ENCODE measurements at regions not wholly inside any gene's neighbourhood (a gene's known extent, or its start where the extent isn't known, plus 50 kb on each side); places are given as distances from the start of the nearest gene placed in this dataset.

- TF ChIP-seq, protein P1, sequence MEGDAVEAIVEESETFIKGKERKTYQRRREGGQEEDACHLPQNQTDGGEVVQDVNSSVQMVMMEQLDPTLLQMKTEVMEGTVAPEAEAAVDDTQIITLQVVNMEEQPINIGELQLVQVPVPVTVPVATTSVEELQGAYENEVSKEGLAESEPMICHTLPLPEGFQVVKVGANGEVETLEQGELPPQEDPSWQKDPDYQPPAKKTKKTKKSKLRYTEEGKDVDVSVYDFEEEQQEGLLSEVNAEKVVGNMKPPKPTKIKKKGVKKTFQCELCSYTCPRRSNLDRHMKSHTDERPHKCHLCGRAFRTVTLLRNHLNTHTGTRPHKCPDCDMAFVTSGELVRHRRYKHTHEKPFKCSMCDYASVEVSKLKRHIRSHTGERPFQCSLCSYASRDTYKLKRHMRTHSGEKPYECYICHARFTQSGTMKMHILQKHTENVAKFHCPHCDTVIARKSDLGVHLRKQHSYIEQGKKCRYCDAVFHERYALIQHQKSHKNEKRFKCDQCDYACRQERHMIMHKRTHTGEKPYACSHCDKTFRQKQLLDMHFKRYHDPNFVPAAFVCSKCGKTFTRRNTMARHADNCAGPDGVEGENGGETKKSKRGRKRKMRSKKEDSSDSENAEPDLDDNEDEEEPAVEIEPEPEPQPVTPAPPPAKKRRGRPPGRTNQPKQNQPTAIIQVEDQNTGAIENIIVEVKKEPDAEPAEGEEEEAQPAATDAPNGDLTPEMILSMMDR (conservative IDR thresholded peaks at IDR 0.05): no peak
- H3K27ac ChIP-seq: no peak overlapping the region
These were observed 999.3 kb upstream of the TMPRSS15 start for GRCh38 chr21:19402870-19403269.

- TF ChIP-seq, protein P1 (conservative IDR thresholded peaks at IDR 0.05): no peak
- H3K27ac ChIP-seq: no peak overlapping the region
These were observed 1001.7 kb upstream of the TMPRSS15 start for GRCh38 chr21:19405326-19405725.

- TF ChIP-seq, protein P1 (conservative IDR thresholded peaks at IDR 0.05): no peak
- no peak overlapping the region for H3K27ac ChIP-seq
These were observed 1017.0 kb upstream of the TMPRSS15 start for GRCh38 chr21:19420565-19420964.

- H3K27ac ChIP-seq: no peak overlapping the region
- TF ChIP-seq, protein P1 (conservative IDR thresholded peaks at IDR 0.05): no peak
These were observed 1030.0 kb upstream of the TMPRSS15 start for GRCh38 chr21:19433623-19434022.

GRCh38 chr21:19440792-19441655, 1037.4 kb upstream of the TMPRSS15 start:
- H3K27ac ChIP-seq: no peak overlapping the region
- TF ChIP-seq, protein P1 (conservative IDR thresholded peaks at IDR 0.05): no peak

DNA sequence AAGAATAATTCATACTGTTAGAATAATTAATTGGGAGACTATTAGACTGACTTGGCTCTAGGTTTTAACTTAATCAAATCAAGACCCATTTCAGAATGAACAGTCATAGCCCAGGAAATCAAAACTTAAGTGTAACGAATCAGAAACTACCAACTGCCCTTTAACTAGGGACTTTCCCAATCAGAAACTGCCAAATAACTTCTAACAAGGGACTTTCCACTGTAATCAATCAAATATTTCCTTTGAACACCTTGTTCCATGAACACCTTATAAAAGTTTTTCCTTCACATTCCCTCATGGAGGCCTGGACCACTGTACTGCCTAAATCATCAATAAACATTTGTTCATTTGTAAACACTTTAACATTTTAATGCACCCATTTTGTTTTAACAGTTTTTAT, 1054.7 kb upstream of the TMPRSS15 start:
- no peak overlapping the region for H3K27ac ChIP-seq
- TF ChIP-seq, protein P1 (conservative IDR thresholded peaks at IDR 0.05): no peak

DNA sequence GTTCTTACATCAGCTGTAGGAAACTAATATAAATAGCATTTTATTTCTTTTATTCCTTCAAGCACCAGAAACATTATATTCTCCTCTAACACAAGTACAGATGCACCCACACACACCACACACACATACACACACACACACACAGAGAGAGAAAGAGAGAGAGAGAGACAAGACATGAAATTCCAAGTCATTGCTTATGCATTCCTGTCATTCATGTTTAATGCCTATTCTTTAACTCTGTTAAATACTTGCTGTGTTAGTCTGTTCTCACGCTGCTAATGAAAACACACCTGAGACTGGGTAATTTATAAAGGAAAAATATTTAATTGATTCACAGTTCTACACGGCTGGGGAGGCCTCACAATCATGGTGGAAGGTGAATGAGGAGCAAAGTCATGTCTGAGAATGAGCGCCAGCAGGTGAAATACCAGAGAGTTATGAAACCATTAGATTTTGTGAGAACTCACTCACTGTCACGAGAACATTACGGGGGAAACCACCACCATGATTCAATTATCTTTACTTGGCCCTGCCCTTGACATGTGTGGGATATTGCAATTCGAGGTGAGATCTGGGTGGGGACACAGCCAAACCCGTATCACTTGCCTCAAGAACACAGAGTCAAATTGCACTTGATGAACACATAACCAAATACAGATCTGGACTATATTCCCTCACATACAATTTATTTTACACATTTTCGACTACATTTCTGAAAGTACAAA, 1058.1 kb upstream of the TMPRSS15 start:
- no peak overlapping the region for H3K27ac ChIP-seq
- TF ChIP-seq, protein P1 (conservative IDR thresholded peaks at IDR 0.05): no peak

Measured in VCaP (cell line).